ENCODE measurements at regions not wholly inside any gene's neighbourhood (a gene's known extent, or its start where the extent isn't known, plus 50 kb on each side); places are given as distances from the start of the nearest gene placed in this dataset.
"Not testable (repeated sequence)": the region's sequence is repeated elsewhere in the genome, so short reads cannot be mapped to it uniquely, and the experiment has no call there.

DNA sequence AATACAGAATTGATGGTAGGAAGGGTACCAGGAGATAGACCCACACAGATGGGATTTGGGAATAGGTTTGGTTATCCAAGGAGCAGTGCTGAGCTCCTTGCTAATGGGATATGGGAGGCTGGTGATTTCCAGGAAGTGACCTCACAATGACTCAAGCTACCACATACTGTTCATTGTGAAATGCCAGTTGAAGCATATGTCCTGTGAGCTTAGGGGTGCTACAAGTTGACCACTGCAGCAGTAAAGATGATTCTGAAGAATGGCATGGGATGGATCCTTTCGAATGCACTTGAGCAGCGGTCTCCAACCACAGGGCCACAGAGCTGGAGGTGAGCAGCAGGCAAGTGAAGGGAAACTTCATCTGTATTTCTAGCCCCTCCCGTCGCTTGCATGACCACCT, 158.2 kb downstream of the RALA start:
- not testable (repeated sequence) for TF ChIP-seq ZNF217 (CRISPR knock-in tag; IDR thresholded peaks at IDR 0.05); PHB2 (IDR thresholded peaks at IDR 0.05; ENCODE audit: low read depth); MYC (IDR thresholded peaks at IDR 0.05; ENCODE audit: low read depth, low read length); MYC (CRISPR knock-in tag; IDR thresholded peaks at IDR 0.05; ENCODE audit: borderline replicate concordance, low read depth); XRCC5 (IDR thresholded peaks at IDR 0.05; ENCODE audit: low read depth, low read length); ARHGAP35 (IDR thresholded peaks at IDR 0.05; ENCODE audit: partially characterized antibody); GABPA (tag; conservative IDR thresholded peaks at IDR 0.05; ENCODE audit: low read depth); BRCA1 (IDR thresholded peaks at IDR 0.05); BRCA1 (CRISPR knock-in tag; IDR thresholded peaks at IDR 0.05); CTCF (IDR thresholded peaks at IDR 0.05 in 2 of 3, conservative IDR thresholded peaks at IDR 0.05 in 1 of 3; ENCODE audit: insufficient read depth in 2 of 3, low read depth in 1 of 3, low read length in 3 of 3); ZFP30 (CRISPR knock-in tag; IDR thresholded peaks at IDR 0.05; ENCODE audit: borderline replicate concordance); DNMT1 (IDR thresholded peaks at IDR 0.05); JUN (IDR thresholded peaks at IDR 0.05; ENCODE audit: borderline replicate concordance, low read depth, low read length); JUN (CRISPR knock-in tag; IDR thresholded peaks at IDR 0.05; ENCODE audit: borderline replicate concordance); ATF7 (IDR thresholded peaks at IDR 0.05)

All from K562 (cell line).